Jurkat, Clone E6-1 (cell line): ENCODE measurements at regions not wholly inside any gene's neighbourhood (a gene's known extent, or its start where the extent isn't known, plus 50 kb on each side); places are given as distances from the start of the nearest gene placed in this dataset.

ENCODE experiments used
- DNase-seq: peaks from one replicate; pipeline ENCODE4 v3.0.0-alpha.2; 2011; ENCODE audit warnings: low read depth, low spot score
- H3K4me3 ChIP-seq: 2 replicates; pipeline ENCODE4 v1.5.1; 2011; ENCODE audit warnings: mild to moderate bottlenecking, low read length, control low read depth, moderate library complexity

GRCh38 chr7:70846208-70846607 is 285.7 kb upstream of the GALNT17 start:
- no peak for DNase-seq
- no peak overlapping the region for H3K4me3 ChIP-seq

GRCh38 chr7:70849580-70850235 is 282.2 kb upstream of the GALNT17 start:
- no peak overlapping the region for H3K4me3 ChIP-seq
- DNase-seq, result no peak

GRCh38 chr7:70855373-70855772 is 276.6 kb upstream of the GALNT17 start:
- H3K4me3 ChIP-seq, result no peak overlapping the region
- DNase-seq, result no peak

DNA sequence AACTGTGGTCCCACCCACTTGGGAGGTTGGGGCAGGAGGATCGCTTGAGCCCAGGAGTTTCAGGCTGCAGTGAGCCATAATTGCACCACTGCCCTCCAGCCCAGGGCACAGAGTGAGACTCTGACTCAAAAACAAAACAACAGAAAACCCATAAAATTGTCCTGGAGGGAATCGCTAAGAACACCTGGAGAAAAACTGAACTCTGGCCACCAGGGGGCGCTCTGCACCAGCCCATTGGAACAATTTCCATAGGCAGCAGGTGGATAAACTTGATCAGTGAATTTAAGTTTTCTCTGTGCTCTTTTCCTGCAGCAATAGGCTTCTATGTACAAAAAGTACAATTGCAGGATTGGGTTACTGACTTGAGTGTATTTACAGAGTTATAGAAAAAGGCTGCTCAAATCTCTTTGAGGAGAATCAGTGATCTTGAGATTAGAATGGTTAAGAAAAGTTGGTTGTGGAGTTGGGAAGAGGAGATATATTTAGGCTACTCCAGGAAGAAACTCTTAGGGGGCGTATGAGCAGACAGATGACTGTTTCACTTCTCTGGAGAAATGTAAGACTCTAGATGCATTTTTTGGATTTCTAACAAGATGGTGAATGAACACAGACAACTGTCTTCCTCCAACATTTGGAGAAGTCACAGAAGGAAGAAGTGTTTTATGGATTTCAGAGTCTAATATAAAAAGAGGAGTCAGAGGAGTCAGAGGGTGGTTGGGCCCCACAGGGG is 274.9 kb upstream of the GALNT17 start:
- H3K4me3 ChIP-seq, result no peak overlapping the region
- peak; percentile 57 for DNase-seq

- no peak for DNase-seq
- H3K4me3 ChIP-seq, result no peak overlapping the region
Measured at GRCh38 chr7:70857793-70858545, 274.0 kb upstream of the GALNT17 start.

- no peak for DNase-seq
- no peak overlapping the region for H3K4me3 ChIP-seq
Measured at GRCh38 chr7:70867513-70867912, 264.4 kb upstream of the GALNT17 start.

- no peak overlapping the region for H3K4me3 ChIP-seq
- DNase-seq, result no peak
Measured at GRCh38 chr7:70870349-70870748, 261.6 kb upstream of the GALNT17 start.

- no peak overlapping the region for H3K4me3 ChIP-seq
- DNase-seq, result no peak
Measured at GRCh38 chr7:70872188-70872587, 259.8 kb upstream of the GALNT17 start.

GRCh38 chr7:70881167-70881847 is 250.6 kb upstream of the GALNT17 start:
- DNase-seq, result no peak
- no peak overlapping the region for H3K4me3 ChIP-seq

GRCh38 chr7:70883750-70884439 is 248.0 kb upstream of the GALNT17 start:
- DNase-seq, result no peak
- no peak overlapping the region for H3K4me3 ChIP-seq

DNA sequence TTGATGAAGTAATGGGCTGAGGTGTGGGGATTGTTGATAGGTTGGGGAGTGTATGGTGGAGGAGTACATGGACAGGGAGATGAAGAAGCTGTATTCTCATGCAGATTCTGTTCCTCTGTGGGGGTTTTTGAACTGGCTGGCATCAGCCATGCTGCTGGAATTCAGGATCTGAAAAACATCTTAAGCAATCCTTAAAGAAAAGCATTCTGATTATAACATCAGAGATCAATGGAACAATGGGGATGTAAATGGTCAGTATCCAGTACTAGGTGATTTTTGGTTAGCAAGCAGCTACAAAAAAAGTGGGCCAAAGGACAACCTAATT is 247.5 kb upstream of the GALNT17 start:
- DNase-seq, result no peak

DNA sequence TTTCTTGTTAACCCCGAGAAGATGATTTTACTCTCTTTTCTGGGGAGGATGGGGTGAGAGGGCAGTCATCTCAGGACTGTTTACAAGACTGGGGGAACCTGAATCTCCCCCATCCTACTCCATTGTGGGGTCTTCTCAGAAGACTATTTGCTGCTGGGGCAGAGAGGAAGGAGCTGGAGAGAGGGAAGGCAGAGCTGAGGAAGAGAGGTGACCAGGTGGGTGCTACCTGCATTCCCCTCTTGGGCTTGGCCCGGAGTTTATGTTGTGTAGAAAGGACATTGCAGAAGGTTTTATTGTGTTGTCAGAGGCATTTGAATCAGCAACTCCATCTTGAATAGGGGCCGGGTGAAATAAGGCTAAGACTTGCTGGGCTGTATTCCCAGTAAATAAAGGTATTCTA is 247.1 kb upstream of the GALNT17 start:
- DNase-seq, result no peak
- no peak overlapping the region for H3K4me3 ChIP-seq

More for the DNA sequence above, 247.5 kb upstream of the GALNT17 start:
- H3K4me3 ChIP-seq, result no peak overlapping the region

DNA sequence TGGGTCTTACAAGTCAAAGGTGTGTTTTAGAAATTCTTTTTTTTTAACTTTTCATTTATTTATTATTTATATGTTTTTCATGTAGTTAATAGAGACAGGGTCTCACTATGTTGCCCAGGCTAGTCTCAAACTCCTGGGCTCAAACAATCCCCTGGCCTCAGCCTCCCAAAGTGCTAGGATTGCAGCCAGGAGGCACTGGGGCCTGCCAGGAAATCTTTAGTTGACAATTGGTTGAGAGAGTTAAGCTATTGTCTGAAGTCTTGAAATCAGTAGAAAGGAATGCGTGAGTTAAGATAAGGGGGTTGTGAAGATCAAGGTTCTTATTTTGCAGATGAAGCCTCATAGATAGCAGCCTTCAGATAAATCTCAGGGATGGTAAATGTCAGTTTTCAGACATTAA is 245.4 kb upstream of the GALNT17 start:
- no peak for DNase-seq
- H3K4me3 ChIP-seq, result no peak overlapping the region

GRCh38 chr7:70887186-70887585 is 244.8 kb upstream of the GALNT17 start:
- DNase-seq, result no peak
- H3K4me3 ChIP-seq, result no peak overlapping the region

GRCh38 chr7:70890147-70890969 is 241.6 kb upstream of the GALNT17 start:
- DNase-seq, result no peak
- no peak overlapping the region for H3K4me3 ChIP-seq

- no peak for DNase-seq
- H3K4me3 ChIP-seq, result no peak overlapping the region
Measured at GRCh38 chr7:70893422-70893821, 238.5 kb upstream of the GALNT17 start.

GRCh38 chr7:70893971-70894715 is 237.8 kb upstream of the GALNT17 start:
- no peak for DNase-seq

DNA sequence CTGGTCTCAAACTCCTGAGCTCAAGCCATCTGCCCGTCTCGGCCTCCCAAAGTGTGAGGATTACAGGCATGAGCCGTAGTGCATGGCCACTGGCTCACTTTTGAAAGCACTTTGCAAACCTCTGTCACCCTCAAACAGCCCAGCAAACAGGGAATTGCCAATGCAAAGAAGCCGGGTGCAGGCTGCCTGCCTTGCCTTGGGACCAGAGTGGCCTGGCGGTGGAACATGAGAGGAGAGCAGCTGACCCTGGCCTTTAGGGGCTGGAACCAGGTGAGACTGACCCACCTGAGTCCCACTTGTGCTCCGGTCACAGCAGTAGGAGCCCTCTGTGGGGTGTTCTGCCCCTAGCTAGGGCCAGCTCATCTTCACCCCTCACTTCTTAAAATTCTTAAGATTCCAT is 237.1 kb upstream of the GALNT17 start:
- no peak for DNase-seq
- no peak overlapping the region for H3K4me3 ChIP-seq

More at GRCh38 chr7:70893971-70894715, 237.8 kb upstream of the GALNT17 start:
- H3K4me3 ChIP-seq, result no peak overlapping the region
